B cell (primary cell): ENCODE measurements at regions not wholly inside any gene's neighbourhood (a gene's known extent, or its start where the extent isn't known, plus 50 kb on each side); places are given as distances from the start of the nearest gene placed in this dataset.

Experiments used
- EZH2 ChIP-seq: IDR thresholded peaks from 2 replicates; pipeline ENCODE4 v1.6.1; 2012; ENCODE audit warnings: borderline replicate concordance, low read depth, mild to moderate bottlenecking, moderate library complexity, low read length; ENCODE audit not compliant: insufficient read depth, poor library complexity, severe bottlenecking
- TF ChIP-seq, protein P1 (sequence below): fragments of 200-600 bp; IDR thresholded peaks from one replicate; pipeline ENCODE4 v1.8.0; 2022; ENCODE audit warnings: antibody characterized with exemption, mild to moderate bottlenecking

DNA sequence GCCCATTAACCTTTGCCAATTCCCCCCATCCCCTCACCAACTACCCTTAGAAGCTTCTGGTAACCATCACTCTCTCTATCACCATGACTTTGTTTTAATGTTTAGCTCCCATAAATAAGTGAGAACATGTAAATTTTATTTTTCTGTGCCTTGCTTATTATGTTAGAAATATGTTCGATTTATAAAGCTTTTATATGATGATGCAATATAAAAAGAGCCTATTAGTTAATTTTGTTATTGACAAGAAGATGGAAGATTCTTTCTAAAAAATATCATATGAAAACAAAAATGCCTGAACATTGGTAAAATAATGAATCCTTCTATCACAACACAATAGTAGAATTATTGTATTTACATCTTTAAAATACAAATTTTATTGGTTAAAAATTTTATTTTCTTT lies 836.1 kb upstream of the TMPRSS15 start:
- TF ChIP-seq, protein P1, sequence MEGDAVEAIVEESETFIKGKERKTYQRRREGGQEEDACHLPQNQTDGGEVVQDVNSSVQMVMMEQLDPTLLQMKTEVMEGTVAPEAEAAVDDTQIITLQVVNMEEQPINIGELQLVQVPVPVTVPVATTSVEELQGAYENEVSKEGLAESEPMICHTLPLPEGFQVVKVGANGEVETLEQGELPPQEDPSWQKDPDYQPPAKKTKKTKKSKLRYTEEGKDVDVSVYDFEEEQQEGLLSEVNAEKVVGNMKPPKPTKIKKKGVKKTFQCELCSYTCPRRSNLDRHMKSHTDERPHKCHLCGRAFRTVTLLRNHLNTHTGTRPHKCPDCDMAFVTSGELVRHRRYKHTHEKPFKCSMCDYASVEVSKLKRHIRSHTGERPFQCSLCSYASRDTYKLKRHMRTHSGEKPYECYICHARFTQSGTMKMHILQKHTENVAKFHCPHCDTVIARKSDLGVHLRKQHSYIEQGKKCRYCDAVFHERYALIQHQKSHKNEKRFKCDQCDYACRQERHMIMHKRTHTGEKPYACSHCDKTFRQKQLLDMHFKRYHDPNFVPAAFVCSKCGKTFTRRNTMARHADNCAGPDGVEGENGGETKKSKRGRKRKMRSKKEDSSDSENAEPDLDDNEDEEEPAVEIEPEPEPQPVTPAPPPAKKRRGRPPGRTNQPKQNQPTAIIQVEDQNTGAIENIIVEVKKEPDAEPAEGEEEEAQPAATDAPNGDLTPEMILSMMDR = no peak
- no peak for TF ChIP-seq EZH2
